ENCODE measurements at regions not wholly inside any gene's neighbourhood (a gene's known extent, or its start where the extent isn't known, plus 50 kb on each side); places are given as distances from the start of the nearest gene placed in this dataset.
"Not testable (repeated sequence)": the region's sequence is repeated elsewhere in the genome, so short reads cannot be mapped to it uniquely, and the experiment has no call there.

DNA sequence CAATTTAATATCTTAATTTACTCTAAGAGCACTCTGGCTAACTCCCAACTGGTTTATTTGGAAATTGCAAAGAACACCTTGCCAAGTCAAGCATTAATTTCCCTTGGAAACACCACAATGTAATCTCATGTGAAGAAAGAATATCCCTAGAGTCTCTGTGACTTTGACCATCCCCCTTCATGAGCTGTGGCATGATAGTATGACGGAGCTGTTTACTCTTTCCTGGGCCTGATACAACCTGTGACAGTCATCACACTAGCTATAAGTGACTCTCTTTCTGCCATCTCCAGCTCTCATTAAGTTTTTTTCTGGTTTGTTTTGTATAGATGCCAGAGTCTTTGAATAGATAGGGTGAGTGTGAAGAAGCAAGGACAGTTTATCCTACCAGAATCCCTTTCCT lies 470.3 kb upstream of the JARID2 start:
- no peak for DNase-seq

DNA sequence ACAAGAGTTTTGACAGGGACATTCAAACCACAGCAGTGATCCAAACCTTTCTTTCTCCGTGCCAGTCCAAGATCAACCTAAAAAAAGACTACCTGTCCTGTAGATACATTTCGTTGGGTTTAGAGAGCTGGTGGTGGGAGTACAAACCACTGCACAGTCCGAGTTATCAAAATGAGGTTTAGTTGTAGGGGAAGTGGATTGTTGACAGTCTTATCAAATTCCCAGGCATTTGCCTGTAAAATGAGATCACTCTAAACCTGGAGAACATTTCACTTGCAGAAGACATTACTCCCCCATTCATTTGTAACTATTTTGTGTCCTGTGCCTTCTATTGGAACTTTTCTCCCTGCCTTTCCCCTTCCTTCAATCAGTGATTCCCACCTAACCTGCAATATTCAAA lies 469.6 kb upstream of the JARID2 start:
- DNase-seq, result no peak

- DNase-seq, result no peak
Observed at GRCh38 chr6:14781772-14782525, 463.9 kb upstream of the JARID2 start.

DNA sequence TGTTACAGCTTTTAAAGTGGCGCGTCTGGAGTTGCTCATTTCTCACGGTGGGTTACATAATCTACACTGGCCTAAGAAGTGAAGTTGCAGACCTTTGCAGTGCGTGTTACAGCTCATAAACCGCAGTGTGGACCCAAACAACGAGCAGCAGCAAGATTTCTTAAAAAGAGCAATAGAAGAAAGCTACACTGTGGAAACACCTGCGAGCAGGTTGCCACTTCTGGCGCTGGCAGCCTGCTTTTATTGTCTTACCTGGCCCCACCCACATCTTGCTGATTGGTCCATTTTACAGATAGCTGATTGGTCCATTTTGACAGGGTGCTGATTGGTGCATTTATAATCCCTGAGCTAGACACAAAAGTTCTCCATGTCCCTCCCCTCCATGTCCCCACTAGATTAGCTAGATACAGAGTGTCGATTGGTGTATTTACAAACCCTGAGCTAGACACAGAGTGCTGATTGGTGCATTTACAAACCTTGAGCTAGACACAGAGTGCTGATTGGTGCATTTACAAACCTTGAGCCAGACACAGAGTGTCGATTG lies 462.9 kb upstream of the JARID2 start:
- DNase-seq, result not testable (repeated sequence)

GRCh38 chr6:14783594-14783993 lies 462.3 kb upstream of the JARID2 start:
- no peak for DNase-seq

GRCh38 chr6:14784596-14785492 lies 461.0 kb upstream of the JARID2 start:
- DNase-seq, result no peak

DNA sequence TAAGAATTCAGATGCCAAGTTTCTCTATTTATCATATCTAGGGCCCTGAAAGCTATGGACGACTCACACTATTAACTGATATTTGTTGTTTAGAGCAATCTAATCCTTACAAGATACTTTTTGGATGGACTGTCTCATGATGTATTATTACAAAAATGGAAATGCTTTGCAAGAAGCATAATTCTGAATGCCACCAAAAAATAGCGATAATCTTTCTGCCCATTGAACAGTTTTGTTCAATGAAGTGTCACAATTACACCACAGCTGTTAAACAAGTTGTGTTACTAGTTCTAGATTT lies 460.4 kb upstream of the JARID2 start:
- no peak for DNase-seq

- DNase-seq, result no peak
Observed at GRCh38 chr6:14786008-14786407, 459.9 kb upstream of the JARID2 start.

- no peak for DNase-seq
Observed at GRCh38 chr6:14786455-14786854, 459.4 kb upstream of the JARID2 start.

GRCh38 chr6:14787250-14787649 lies 458.6 kb upstream of the JARID2 start:
- DNase-seq, result no peak

DNA sequence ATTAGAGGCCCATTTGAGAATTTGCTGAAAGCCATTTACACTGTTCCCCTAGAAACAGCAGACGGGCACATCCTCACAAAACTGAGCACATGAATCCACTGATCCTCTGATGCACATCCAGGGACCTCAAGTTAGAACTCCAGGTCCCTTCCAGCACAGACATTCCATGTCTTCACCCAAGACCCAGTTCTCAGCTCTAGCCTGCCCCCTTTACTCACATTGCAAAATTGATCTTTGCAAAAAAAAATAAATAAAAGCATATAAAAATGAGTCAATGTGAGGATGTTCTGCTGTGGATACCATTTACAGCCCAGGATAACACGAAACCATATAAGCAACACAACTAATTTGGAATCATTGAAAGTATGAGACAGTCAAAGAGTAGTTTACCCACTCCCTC lies 458.2 kb upstream of the JARID2 start:
- no peak for DNase-seq

GRCh38 chr6:14789996-14790395 lies 455.9 kb upstream of the JARID2 start:
- DNase-seq, result no peak

GRCh38 chr6:14790976-14791375 lies 454.9 kb upstream of the JARID2 start:
- DNase-seq, result no peak

DNA sequence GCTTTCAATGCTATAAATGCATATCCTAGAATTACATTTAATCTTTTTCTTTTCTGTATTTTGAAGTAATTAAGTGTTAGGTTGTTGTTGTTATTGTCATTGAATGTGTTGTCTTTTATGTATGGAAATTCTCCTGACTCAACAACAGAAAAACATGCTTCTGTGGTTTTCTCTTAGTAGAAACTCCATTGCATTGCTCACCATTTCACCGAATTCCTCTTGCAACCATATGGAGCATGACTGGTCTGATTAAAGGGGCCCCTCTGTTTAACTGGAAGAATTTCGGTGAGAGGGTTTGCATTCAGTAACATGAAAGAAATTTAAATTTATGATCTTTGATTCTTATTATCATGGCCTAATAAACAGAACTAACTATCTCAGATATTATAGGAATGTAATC lies 454.3 kb upstream of the JARID2 start:
- DNase-seq, result no peak

GRCh38 chr6:14792118-14792955 lies 453.5 kb upstream of the JARID2 start:
- DNase-seq, result no peak

GRCh38 chr6:14795451-14795850 lies 450.4 kb upstream of the JARID2 start:
- DNase-seq, result no peak

GRCh38 chr6:14796974-14797762 lies 448.7 kb upstream of the JARID2 start:
- no peak for DNase-seq

- no peak for DNase-seq
Observed at GRCh38 chr6:14797875-14798593, 447.8 kb upstream of the JARID2 start.

DNA sequence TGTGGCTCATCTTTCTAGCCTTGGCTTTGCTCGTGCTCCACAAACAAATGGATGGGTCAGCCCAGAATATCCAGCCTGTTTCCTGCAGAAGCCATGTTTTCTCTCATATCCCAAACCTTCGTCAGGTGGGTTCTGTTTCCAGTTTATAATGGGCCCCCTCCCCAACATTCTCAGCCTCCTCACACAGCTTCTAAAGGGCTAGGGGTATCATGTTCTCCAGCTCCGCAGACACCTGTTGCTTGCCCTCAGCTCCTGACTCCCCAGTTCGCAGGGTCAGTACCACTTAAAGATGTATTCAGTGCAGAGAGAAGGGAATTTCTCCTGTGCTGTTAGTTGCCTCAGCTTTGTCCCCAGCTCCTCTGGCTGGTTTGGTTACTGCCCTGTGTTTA lies 447.3 kb upstream of the JARID2 start:
- DNase-seq, result no peak

DNA sequence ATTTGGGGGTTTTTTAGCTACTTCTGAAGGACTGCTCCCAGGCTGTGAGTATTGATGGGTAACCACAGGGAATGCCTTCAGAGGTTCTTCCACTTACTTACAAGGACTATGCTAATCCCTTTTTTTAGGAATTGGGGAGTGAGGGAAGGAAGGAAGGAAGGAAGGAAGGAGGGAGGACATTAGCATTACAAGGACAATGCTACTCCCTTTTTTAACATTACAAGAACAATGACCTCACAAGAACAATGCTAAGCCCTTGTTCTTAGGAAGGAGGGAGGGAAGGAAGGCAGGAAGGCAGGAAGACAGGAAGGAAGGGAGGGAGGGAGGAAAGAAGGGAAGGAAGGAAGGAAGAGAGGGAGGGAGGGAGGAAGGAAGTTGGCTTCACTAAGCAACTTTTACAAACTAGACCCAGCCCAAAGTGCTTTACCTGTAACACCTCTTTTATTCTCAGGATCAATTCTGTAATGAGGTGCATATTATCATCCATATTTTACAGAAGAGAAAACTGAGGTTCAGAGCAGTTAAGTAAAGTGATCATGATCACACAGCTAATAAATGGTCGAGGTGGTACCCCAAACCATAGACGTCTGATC lies 446.8 kb upstream of the JARID2 start:
- DNase-seq, result no peak

Measured in nucleus accumbens (tissue), 56 donors.